Spleen (tissue), 11 donors: ENCODE measurements at regions not wholly inside any gene's neighbourhood (a gene's known extent, or its start where the extent isn't known, plus 50 kb on each side); places are given as distances from the start of the nearest gene placed in this dataset.

Source experiments
- DNase-seq: peaks from one replicate; pipeline ENCODE4 v3.0.0-alpha.2; 2020
- H3K27ac ChIP-seq, 8 donors: fragments of 200-600 bp; sonication (generic) in 7 of 8; 1 replicate in 4 of 8; 2 replicates in 4 of 8; pipeline versions ENCODE4 v1.5.0 to v1.8.0; 2016 to 2021; ENCODE audit warnings: inconsistent platforms in 4 of 8, mild to moderate bottlenecking in 4 of 8, moderate library complexity in 1 of 8
- H3K27me3 ChIP-seq, 7 donors: fragments of 200-600 bp; sonication (generic) in 6 of 7; replicated peaks in 1 of 7; 1 replicate in 4 of 7; 2 replicates in 3 of 7; pipeline versions ENCODE4 v1.5.0 to v1.8.0; 2016 to 2021; ENCODE audit warnings: inconsistent platforms in 3 of 7, mild to moderate bottlenecking in 1 of 7
- H3K36me3 ChIP-seq, 6 donors: fragments of 200-600 bp; sonication (generic) in 5 of 6; 1 replicate in 4 of 6; 2 replicates in 2 of 6; pipeline versions ENCODE4 v1.5.0 to v1.8.0; 2016 to 2021; ENCODE audit warnings: inconsistent platforms in 2 of 6
- H3K4me1 ChIP-seq, 6 donors: fragments of 200-600 bp; sonication (generic) in 5 of 6; 1 replicate in 3 of 6; 2 replicates in 3 of 6; pipeline versions ENCODE4 v1.5.0 to v1.8.0; 2016 to 2021; ENCODE audit warnings: inconsistent platforms in 3 of 6
- H3K4me3 ChIP-seq, 8 donors: fragments of 200-600 bp; sonication (generic) in 7 of 8; 1 replicate in 4 of 8; 2 replicates in 4 of 8; pipeline versions ENCODE4 v1.5.0 to v1.8.0; 2016 to 2021; ENCODE audit warnings: inconsistent platforms in 4 of 8, mild to moderate bottlenecking in 4 of 8, moderate library complexity in 2 of 8
- H3K9me3 ChIP-seq, 8 donors: fragments of 200-600 bp; sonication (generic) in 7 of 8; 1 replicate in 4 of 8; 2 replicates in 4 of 8; pipeline versions ENCODE4 v1.5.0 to v1.8.0; 2016 to 2021; ENCODE audit warnings: inconsistent platforms in 4 of 8
- CTCF ChIP-seq, 11 experiments: fragments of 200-600 bp in 7 of 11; fragments of 450-650 bp in 4 of 11; sonication (generic) in 4 of 11; IDR thresholded peaks in 8 of 11; conservative IDR thresholded peaks in 3 of 11; 1 replicate in 7 of 11; 2 replicates in 4 of 11; pipeline versions ENCODE4 v1.4.0 to v1.8.0; 2016 to 2021; ENCODE audit warnings: antibody characterized with exemption in 11 of 11, inconsistent platforms in 4 of 11, mild to moderate bottlenecking in 1 of 11
- POLR2A ChIP-seq, 3 donors: fragments of 450-650 bp; IDR thresholded peaks; one replicate each; pipeline ENCODE4 v1.5.1; 2017; ENCODE audit warnings: antibody characterized with exemption in 3 of 3, mild to moderate bottlenecking in 1 of 3
- POLR2AphosphoS5 ChIP-seq, 3 donors: sonication (generic); formaldehyde crosslinking; IDR thresholded peaks; one replicate each; pipeline ENCODE4 v1.5.1; 2017; ENCODE audit warnings: antibody characterized with exemption in 3 of 3
- WGBS, 5 donors: extraction: QIAGEN DNeasy Blood & Tissue Kit in 3 of 5; methylation state at CpG; one replicate each; pipeline versions ENCODE4 v1.1.5 to v1.1.7; 2013 to 2018; 5-methylcytosine and 5-hydroxymethylcytosine counted together
- intact Hi-C: fragments of 100-400 bp; cut with DNase I; formaldehyde crosslinking; loops from one replicate; pipeline ENCODE4 v1.15.0; 2023; ENCODE audit warnings: low total_unique reads
- donor health status: healthy with polysubstance abuse.
- donor health status: DM: no; HTN: no; CAD: no; lungs with moderate emphysema.
- donor health status: DM: no; HTN: no; CAD: no.
- donor health status: Bipolar disorder and iron deficiency.
- donor health status: healthy.
- donor health status: DM: no; HTN: no; CAD: no.
- donor health status: DM: yes; HTN: yes; CAD: no.

- H3K27me3 ChIP-seq, result no peaks in the 10 kb centered on the region
- peaks cover 0 to 46% (median 16%) of the 10 kb centered on the region in 6 donors for H3K4me1 ChIP-seq
- peaks cover 0 to 3% (median 0%) of the 10 kb centered on the region in 8 donors for H3K9me3 ChIP-seq
- DNase-seq, result no peak
- 52 to 68% (median 62%) methylated on average over 5 of the region's 5 CpGs for WGBS, 5 donors
- H3K4me3 ChIP-seq, result peak overlapping the region in 1 of 8 donors; percentile 37
- peak overlapping the region in 6 of 8 donors; percentile 11 to 70 (median 54) for H3K27ac ChIP-seq
- no peaks in the 10 kb centered on the region for H3K36me3 ChIP-seq
- TF ChIP-seq CTCF (IDR thresholded peaks at IDR 0.05 in 8 of 11, conservative IDR thresholded peaks at IDR 0.05 in 3 of 11) (no peak), POLR2AphosphoS5 (IDR thresholded peaks at IDR 0.05) (no peak), POLR2A (IDR thresholded peaks at IDR 0.05) (no peak)
- intact Hi-C loops, result no loop called here
Measured at GRCh38 chr15:85312486-85312885, 67.9 kb upstream of the AKAP13 start.

DNA sequence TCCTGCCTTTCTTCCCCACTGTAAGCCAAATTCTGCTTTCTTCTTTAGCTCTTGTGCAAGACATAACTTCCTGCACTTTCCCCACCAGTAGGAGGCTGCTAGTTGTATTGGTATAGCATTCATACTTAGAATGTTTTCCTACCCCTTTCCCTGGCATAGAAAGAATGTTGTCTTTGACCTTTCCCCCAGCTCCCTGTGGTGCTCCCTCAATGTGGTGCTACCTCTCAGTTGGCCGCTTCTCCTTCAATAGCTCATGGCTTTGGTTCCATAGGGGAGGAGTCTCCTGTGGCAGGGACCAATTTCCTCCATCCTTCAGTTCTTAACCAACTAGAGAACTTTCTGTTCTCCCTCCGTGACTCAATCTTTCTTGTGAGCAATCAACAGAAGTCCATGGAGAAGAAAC, 67.5 kb upstream of the AKAP13 start:
- H3K4me1 ChIP-seq, result peaks cover under 1 to 48% (median 16%) of the 10 kb centered on the region in 6 donors
- DNase-seq, result no peak
- no peaks in the 10 kb centered on the region for H3K27me3 ChIP-seq
- peaks cover 0 to 3% (median 0%) of the 10 kb centered on the region in 8 donors for H3K9me3 ChIP-seq
- peak overlapping the region in 5 of 8 donors; percentile 11 to 70 (median 56) for H3K27ac ChIP-seq
- H3K4me3 ChIP-seq, result peak overlapping the region in 1 of 8 donors; percentile 37
- intact Hi-C loops, result no loop called here
- 53 to 94% (median 70%) methylated on average over 2 of the region's 2 CpGs for WGBS, 5 donors
- peak in 3 of 11 experiments; percentile 10 to 28 (median 26) for TF ChIP-seq CTCF (IDR thresholded peaks at IDR 0.05 in 8 of 11, conservative IDR thresholded peaks at IDR 0.05 in 3 of 11)
- no peak for TF ChIP-seq POLR2A (IDR thresholded peaks at IDR 0.05)
- no peak for TF ChIP-seq POLR2AphosphoS5 (IDR thresholded peaks at IDR 0.05)
- H3K36me3 ChIP-seq, result no peaks in the 10 kb centered on the region

DNA sequence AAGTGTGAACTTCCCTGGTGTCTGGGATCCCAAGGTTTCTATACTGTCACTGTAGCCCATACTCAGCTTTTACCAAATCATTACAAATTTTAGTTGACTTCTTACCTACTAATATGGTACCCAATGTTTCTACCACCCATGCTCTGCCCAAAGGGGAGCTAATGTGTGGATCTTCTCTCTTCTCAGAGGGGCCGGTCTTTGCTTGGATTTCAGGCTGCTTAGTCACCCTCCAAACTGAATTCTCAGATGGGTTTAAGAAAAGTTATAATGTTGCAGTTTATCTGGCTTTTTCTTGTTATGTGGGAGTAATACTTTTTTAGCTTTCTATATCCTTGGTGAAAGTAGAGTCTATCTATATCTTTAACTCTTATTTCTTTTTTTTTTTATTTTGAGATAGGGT, 67.1 kb upstream of the AKAP13 start:
- peak overlapping the region in 2 of 8 donors; percentile 63 to 70 for H3K27ac ChIP-seq
- no peaks in the 10 kb centered on the region for H3K36me3 ChIP-seq
- peaks cover 2 to 51% (median 17%) of the 10 kb centered on the region in 6 donors for H3K4me1 ChIP-seq
- intact Hi-C loops, result no loop called here
- no peak overlapping the region for H3K4me3 ChIP-seq
- WGBS, 5 donors, result 85 to 100% (median 96%) methylated on average over 1 of the region's 1 CpG
- TF ChIP-seq CTCF (IDR thresholded peaks at IDR 0.05 in 8 of 11, conservative IDR thresholded peaks at IDR 0.05 in 3 of 11), result no peak
- no peak for TF ChIP-seq POLR2AphosphoS5 (IDR thresholded peaks at IDR 0.05)
- TF ChIP-seq POLR2A (IDR thresholded peaks at IDR 0.05), result no peak
- peaks cover 0 to 3% (median 0%) of the 10 kb centered on the region in 8 donors for H3K9me3 ChIP-seq
- no peaks in the 10 kb centered on the region for H3K27me3 ChIP-seq
- DNase-seq, result no peak

DNA sequence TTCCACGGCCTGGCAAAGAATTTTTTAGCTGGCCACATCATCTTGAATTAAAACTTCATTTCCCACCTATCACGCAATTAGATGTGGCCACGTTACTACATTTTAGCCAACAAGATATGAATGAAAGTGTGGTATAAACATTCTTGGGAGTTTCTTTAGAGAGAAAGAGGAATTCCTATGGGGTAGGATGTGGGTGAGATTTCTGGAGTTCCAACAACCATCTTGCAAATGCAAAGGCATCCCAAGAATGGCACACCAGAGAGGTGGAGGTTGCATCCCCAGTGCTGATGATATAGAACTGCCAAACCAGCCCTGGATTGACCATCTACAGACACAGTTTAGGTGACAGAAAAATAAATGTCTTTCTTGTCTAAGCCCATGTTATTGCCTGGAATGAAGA, 66.3 kb upstream of the AKAP13 start:
- Histone ChIP-seq H3K9me3 (peaks cover 0 to 3% (median 0%) of the 10 kb centered on the region in 8 donors), H3K36me3 (no peaks in the 10 kb centered on the region), H3K27me3 (no peaks in the 10 kb centered on the region), H3K4me3 (no peak overlapping the region), H3K27ac (no peak overlapping the region), H3K4me1 (peaks cover 2 to 48% (median 19%) of the 10 kb centered on the region in 6 donors)
- TF ChIP-seq POLR2A (IDR thresholded peaks at IDR 0.05) (no peak), POLR2AphosphoS5 (IDR thresholded peaks at IDR 0.05) (no peak), CTCF (IDR thresholded peaks at IDR 0.05 in 8 of 11, conservative IDR thresholded peaks at IDR 0.05 in 3 of 11) (no peak)
- 95 to 98% (median 96%) methylated on average over 3 of the region's 3 CpGs for WGBS, 5 donors
- no peak for DNase-seq
- intact Hi-C loops, result no loop called here
